ENCODE measurements at regions not wholly inside any gene's neighbourhood (a gene's known extent, or its start where the extent isn't known, plus 50 kb on each side); places are given as distances from the start of the nearest gene placed in this dataset.

DNA sequence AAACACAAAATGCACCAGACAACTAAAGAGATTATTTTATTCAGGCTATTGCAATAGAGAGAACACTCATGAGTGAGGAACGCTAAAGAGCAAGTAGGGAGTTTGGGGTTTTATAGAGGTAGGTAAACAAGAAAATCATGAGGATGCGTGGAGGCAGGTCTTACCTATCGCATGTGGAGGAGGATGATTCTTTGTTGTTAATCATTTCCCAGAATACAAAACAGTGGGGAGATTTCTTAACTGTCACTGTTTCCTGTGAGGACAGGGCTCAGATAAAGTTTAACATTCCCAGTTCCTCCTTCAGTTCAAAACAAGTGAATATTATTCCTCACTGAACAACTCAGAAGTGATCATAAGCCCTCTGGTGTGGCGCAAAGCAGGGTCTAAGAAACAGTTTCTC lies 156.1 kb upstream of the MGAT5 start:
- H3K79me2 ChIP-seq (ENCODE audit: insufficient read depth): no peaks in the 10 kb centered on the region
- POLR2A ChIA-PET: no interaction called here
- H3K4me3 ChIP-seq (ENCODE audit: low read depth in 2 of 2, low read length in 1 of 2): no peak overlapping the region
- H4K20me1 ChIP-seq (ENCODE audit: insufficient read depth): no peaks in the 10 kb centered on the region
- H3K27ac ChIP-seq (ENCODE audit: low read depth in 2 of 2, low read length in 1 of 2): no peak overlapping the region
- TF ChIP-seq, protein P1, sequence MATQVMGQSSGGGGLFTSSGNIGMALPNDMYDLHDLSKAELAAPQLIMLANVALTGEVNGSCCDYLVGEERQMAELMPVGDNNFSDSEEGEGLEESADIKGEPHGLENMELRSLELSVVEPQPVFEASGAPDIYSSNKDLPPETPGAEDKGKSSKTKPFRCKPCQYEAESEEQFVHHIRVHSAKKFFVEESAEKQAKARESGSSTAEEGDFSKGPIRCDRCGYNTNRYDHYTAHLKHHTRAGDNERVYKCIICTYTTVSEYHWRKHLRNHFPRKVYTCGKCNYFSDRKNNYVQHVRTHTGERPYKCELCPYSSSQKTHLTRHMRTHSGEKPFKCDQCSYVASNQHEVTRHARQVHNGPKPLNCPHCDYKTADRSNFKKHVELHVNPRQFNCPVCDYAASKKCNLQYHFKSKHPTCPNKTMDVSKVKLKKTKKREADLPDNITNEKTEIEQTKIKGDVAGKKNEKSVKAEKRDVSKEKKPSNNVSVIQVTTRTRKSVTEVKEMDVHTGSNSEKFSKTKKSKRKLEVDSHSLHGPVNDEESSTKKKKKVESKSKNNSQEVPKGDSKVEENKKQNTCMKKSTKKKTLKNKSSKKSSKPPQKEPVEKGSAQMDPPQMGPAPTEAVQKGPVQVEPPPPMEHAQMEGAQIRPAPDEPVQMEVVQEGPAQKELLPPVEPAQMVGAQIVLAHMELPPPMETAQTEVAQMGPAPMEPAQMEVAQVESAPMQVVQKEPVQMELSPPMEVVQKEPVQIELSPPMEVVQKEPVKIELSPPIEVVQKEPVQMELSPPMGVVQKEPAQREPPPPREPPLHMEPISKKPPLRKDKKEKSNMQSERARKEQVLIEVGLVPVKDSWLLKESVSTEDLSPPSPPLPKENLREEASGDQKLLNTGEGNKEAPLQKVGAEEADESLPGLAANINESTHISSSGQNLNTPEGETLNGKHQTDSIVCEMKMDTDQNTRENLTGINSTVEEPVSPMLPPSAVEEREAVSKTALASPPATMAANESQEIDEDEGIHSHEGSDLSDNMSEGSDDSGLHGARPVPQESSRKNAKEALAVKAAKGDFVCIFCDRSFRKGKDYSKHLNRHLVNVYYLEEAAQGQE (IDR thresholded peaks at IDR 0.05; ENCODE audit: low read depth, low read length): no peak
- TF ChIP-seq FOXM1 (IDR thresholded peaks at IDR 0.05; ENCODE audit: low read depth): no peak
- no peak for TF ChIP-seq POLR2AphosphoS5 (IDR thresholded peaks at IDR 0.05; ENCODE audit: low read depth, low read length)
- no peak for TF ChIP-seq EZH2phosphoT487 (IDR thresholded peaks at IDR 0.05; ENCODE audit: borderline replicate concordance, low read depth)
- no peak for TF ChIP-seq SIN3A (IDR thresholded peaks at IDR 0.05; ENCODE audit: borderline replicate concordance, low read depth, low read length)
- TF ChIP-seq MEF2A (IDR thresholded peaks at IDR 0.05; ENCODE audit: borderline replicate concordance, low read depth): no peak
- TF ChIP-seq, protein P2, sequence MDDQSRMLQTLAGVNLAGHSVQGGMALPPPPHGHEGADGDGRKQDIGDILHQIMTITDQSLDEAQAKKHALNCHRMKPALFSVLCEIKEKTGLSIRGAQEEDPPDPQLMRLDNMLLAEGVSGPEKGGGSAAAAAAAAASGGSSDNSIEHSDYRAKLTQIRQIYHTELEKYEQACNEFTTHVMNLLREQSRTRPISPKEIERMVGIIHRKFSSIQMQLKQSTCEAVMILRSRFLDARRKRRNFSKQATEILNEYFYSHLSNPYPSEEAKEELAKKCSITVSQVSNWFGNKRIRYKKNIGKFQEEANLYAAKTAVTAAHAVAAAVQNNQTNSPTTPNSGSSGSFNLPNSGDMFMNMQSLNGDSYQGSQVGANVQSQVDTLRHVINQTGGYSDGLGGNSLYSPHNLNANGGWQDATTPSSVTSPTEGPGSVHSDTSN (IDR thresholded peaks at IDR 0.05): no peak
- TF ChIP-seq, protein P3, sequence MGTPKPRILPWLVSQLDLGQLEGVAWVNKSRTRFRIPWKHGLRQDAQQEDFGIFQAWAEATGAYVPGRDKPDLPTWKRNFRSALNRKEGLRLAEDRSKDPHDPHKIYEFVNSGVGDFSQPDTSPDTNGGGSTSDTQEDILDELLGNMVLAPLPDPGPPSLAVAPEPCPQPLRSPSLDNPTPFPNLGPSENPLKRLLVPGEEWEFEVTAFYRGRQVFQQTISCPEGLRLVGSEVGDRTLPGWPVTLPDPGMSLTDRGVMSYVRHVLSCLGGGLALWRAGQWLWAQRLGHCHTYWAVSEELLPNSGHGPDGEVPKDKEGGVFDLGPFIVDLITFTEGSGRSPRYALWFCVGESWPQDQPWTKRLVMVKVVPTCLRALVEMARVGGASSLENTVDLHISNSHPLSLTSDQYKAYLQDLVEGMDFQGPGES (IDR thresholded peaks at IDR 0.05; ENCODE audit: low read depth, low read length): no peak
- TF ChIP-seq RCOR1 (IDR thresholded peaks at IDR 0.05; ENCODE audit: low read length): no peak
- TF ChIP-seq SMC3 (IDR thresholded peaks at IDR 0.05; ENCODE audit: low read depth, low read length): no peak
- TF ChIP-seq RAD21 (IDR thresholded peaks at IDR 0.05; ENCODE audit: low read length): no peak
- no peak for TF ChIP-seq FOXJ3 (CRISPR knock-in tag; IDR thresholded peaks at IDR 0.05)
- TF ChIP-seq TAF1 (IDR thresholded peaks at IDR 0.05; ENCODE audit: borderline replicate concordance, low read depth, low read length): no peak
- TF ChIP-seq, protein P4, sequence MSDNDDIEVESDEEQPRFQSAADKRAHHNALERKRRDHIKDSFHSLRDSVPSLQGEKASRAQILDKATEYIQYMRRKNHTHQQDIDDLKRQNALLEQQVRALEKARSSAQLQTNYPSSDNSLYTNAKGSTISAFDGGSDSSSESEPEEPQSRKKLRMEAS (IDR thresholded peaks at IDR 0.05; ENCODE audit: low read depth): no peak
- TF ChIP-seq EP300 (IDR thresholded peaks at IDR 0.05; ENCODE audit: borderline replicate concordance in 1 of 2, low read depth in 1 of 2, low read length in 1 of 2): no peak
- no peak for TF ChIP-seq NRF1 (IDR thresholded peaks at IDR 0.05; ENCODE audit: low read depth, low read length)
- no peaks in the 10 kb centered on the region for H3K9me2 ChIP-seq
- CTCF ChIA-PET: no interaction called here
- no peak for DNase-seq
- H3K9me3 ChIP-seq: no peaks in the 10 kb centered on the region
- no peaks in the 10 kb centered on the region for H3K36me3 ChIP-seq (replicated peaks in 1 of 2; ENCODE audit: control insufficient read depth in 1 of 2, insufficient read depth in 2 of 2, low read length in 1 of 2)
- H2AFZ ChIP-seq (ENCODE audit: low read depth): no peak overlapping the region
- H3K27me3 ChIP-seq (ENCODE audit: insufficient read depth): no peaks in the 10 kb centered on the region
- 52% methylated on average over 4 of the region's 4 CpGs for WGBS (ENCODE audit: low lambda C conversion rate)
- H3K9ac ChIP-seq: no peak overlapping the region
- H3F3A ChIP-seq (replicated peaks; ENCODE audit: insufficient read depth): no peaks in the 10 kb centered on the region
- no peaks in the 10 kb centered on the region for H3K4me1 ChIP-seq (ENCODE audit: control insufficient read depth in 1 of 2, insufficient read depth in 2 of 2, low read depth in 1 of 2, low read length in 1 of 2)
- H3K4me2 ChIP-seq: no peak overlapping the region
